ENCODE measurements at regions not wholly inside any gene's neighbourhood (a gene's known extent, or its start where the extent isn't known, plus 50 kb on each side); places are given as distances from the start of the nearest gene placed in this dataset.
A peak's percentile ranks its signal among the peaks of the same experiment; 100 is the strongest.
"Not testable (repeated sequence)": the region's sequence is repeated elsewhere in the genome, so short reads cannot be mapped to it uniquely, and the experiment has no call there.

DNA sequence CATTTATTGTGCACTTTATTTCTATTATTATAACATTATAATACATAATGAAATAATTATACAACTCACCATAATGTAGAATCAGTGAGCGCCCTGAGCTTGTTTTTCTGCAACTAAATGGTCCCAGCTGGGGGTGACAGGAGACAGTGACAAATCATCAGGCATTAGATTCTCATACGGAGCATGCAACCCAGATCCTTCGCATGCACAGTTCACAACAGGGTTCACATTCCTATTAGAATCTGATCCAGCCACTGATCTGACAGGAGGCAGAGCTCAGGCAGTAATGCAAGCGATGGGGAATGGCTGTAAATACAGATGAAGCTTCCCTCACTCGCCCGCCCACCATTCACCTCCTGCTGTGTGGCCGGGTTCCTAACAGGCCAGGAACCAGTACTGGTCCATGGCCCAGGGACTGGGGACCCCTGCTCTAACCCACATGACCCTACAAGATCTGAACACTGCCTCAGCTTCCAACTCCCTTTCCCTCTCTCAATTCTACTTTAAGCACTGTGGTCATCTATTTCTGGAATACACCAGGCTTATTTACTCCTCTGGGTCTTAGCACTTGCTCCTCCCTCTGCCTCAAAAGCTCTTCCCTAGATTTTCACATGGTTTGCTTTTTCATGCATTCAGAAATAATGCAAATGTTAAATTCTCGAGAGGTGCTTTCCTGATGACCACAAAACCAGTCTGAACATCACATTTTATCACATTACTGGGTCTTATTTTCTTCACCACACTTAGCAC, 166.8 kb upstream of the HCCS start:
- DNase-seq (ENCODE audit: insufficient read length, low spot score) (no peak), FAIRE-seq (no peak)

DNA sequence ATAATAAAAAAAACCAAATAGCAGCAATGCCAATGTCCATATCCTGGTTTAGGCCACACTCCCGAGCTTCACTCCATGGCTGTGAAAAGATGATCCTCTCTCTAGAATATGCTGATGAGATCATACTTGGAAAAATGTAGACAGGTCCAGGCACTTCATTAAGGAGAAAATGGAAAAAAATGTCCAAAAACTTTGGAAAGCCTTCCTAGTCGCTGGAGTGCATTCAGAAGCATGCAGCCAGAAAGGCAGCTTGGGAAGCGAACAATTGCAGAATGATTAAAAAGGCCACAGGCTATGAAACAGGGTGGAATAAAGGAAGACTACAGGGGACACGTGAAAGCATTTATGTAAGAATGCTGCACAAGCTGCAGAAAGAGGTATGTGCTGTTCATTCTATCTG, 165.6 kb upstream of the HCCS start:
- no peak for DNase-seq (ENCODE audit: insufficient read length, low spot score)
- FAIRE-seq, result no peak

DNA sequence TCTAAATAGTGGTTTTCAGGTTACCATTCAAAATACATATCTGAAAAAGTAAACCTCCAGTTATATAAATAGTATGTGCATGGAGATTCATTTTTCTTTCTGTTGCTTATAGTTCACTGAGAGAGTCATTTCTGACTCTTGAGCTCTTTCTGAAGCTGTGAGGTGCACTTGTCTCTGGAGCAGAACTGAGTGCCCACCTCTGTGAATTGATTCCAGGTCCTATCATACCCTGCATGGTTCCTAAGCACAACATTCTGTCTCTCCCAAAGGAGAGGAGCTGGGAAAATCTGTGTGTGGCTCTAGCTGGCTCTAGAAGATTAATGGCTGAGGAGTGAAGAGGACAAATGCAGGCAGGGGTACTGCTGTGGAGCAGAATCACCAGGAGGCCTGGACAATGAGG, 161.6 kb upstream of the HCCS start:
- DNase-seq (ENCODE audit: insufficient read length, low spot score), result no peak
- no peak for FAIRE-seq

DNA sequence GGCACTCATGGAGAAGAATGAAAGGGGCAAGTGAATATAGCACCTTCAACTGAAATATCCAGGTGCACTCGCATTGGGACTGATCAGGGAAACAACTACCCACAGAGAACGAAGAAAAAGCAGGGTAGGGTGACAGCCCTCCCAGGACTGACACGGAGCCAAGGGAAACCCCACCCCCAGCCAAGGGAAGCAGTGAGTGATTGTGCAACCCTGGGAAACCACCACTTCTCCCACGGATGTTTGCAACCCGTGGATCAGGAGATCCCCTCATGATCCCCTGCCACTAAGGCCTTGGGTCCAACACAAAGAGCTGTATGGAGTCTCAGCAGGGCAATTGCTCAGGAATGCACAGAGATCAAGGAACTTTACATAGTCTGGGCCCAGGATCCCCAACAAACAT, 158.5 kb upstream of the HCCS start:
- FAIRE-seq (no peak), DNase-seq (ENCODE audit: insufficient read length, low spot score) (no peak)

DNA sequence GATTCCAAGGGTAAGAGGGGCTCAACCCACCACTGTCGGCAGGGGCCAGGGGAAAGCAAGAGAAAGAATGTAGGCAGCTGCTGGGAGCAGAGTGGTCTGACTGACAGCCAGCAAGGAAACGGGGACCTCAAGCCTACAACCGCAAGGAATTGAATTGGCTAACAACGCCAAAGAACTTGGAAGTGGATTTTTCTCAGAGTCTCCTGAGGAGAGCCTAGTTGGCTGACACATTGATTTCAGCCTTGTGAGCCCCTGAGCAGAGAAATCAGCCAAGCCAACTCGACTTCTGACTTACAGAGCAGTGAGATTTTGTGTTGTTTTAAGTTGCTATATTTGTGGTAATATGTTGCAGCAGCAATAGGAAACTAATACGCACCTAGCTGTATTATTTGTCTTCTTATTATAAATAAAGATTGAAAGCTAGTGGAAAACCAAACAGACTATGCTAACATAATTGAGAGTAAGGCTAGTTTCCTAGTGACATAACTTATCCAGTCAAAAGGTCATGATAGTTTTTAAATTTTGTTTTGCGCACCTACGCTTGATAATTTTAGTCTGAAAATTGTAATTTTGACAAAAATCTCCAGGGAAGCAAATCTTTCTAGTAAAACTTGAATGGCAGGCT, 145.8 kb upstream of the HCCS start:
- FAIRE-seq, result no peak
- DNase-seq (ENCODE audit: insufficient read length, low spot score), result no peak

DNA sequence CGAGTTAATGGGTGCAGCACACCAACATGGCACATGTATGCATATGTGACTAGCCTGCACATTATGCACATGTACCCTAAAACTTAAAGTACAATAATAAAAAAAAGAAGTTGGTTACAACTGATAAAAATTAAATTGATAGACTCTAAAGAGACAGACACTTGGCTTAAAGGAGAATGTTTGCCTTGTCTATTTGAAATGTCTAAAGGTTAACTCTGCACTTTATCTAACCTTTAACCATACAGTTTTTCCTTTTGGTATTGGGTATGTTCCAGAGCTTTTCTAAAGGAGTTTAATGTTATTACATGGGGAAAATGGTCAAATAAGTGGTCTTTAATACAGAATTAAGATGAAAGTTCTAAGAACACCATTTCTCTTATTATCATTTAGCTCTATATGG, 145.1 kb upstream of the HCCS start:
- FAIRE-seq, result no peak

DNA sequence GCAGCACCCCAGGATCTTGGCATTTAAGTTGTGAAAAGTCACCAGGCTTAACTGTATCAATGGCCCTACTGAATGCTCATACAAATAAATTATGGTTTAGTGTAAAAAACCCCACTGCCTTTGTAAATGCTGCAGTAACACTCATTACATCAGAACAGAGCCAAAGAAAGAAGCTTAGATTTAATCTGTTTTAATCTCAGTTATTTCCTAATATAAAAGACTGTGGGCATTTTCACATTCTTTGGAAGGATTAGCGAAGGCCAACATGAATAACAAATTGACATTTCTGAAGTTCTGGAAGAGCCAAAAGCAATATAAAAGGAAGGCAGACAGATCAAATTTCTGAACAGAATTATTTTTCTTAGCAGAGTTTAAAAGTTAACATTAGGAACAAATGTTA, 140.0 kb upstream of the HCCS start:
- FAIRE-seq, result no peak
- no peak for DNase-seq (ENCODE audit: insufficient read length, low spot score)

More for the DNA sequence above, 145.1 kb upstream of the HCCS start:
- DNase-seq (ENCODE audit: insufficient read length, low spot score), result no peak

DNA sequence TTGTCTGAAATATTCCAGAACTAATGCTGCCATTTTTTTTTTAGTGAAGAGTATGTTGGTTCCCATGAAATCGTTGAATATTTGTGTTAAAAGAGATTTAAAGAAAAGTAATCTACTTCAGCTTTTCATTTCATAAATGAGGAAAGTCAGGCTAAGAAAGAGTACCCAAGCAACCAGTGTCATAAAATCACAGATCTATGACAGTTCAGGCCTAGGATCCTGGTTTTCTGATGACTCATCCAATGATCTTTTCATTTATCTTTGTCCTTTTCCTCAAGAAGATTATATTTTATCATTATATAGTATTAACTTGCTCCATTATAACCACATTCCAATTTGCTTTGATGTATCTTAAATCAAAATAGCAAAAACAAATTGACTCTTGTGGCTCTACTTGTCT, 139.4 kb upstream of the HCCS start:
- FAIRE-seq (no peak), DNase-seq (ENCODE audit: insufficient read length, low spot score) (no peak)

DNA sequence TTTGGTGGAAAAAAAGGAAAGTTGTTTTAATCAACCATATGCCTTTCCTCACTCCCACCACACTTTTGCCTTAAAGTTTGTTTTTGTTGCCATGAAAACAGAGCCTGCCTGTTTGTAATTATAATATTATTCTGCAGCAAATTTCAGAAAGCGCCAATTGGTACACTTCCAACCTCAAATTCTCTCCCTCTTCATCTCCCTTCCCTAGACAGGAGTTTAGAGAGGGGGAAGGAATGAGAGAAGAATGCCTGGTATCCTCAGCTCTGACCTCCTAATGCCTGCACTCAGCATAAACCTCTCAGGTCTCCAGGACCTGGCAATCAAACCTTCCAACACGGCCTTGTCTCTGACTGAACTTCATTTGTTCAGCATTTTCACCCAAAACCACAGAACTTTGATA, 138.4 kb upstream of the HCCS start:
- no peak for DNase-seq (ENCODE audit: insufficient read length, low spot score)
- FAIRE-seq, result no peak

DNA sequence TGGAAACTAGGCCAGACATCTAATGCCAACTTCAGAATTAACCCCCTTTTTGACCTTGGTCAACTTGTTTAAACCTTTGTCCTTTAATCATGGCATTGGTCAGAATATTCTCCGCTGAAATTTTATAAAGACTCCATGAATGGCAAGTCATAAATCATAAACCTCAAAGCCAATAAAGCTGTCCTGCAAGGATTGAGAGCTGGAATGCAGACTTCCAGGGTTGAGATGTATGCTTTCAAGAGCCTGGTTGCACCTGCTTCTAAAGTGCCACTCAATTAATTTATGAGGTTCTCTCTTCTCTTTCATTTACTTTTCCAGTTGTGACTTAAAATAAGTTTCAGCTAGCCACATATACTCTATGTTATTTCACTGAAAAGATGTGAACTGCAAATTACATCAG, 136.2 kb upstream of the HCCS start:
- DNase-seq (ENCODE audit: insufficient read length, low spot score) (no peak), FAIRE-seq (no peak)

DNA sequence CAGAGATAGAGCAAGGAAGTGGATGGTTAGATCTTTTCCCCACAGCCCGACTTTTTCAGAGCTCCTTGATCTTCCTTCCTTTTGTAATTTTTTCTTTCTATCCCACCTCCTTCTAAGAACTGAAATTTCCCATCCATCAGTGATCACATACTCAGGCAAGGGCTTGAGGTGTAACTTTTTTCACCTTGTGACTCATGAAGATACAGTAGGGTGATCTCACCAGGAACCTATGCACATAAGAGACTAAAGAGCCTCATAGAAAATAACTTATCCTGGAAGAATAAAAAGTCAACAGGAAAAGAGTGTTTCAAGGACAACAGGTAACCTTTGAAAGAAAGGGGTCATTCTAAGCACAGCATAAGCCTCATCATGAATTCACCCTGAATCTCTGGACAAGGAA, 131.2 kb upstream of the HCCS start:
- FAIRE-seq (no peak), DNase-seq (ENCODE audit: insufficient read length, low spot score) (no peak)

DNA sequence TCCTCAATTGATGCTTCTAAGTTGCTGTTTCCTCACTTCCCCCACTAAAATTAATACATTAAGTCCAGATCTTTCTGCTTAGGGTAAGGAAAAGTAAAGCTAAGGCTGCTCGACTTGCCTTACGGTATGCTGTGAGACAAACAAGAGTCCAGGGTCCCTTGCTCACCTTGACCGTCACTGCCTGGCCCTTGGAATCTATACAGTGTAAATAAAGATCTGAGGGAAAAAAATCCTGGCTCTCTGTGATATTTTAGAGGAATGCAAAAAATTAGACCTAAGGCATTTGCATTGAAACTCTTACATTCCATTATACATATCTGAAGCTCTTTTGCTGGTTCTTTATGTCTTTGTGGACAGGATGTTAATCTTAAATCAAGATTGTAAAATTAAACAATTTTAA, 129.6 kb upstream of the HCCS start:
- FAIRE-seq, result no peak
- no peak for DNase-seq (ENCODE audit: insufficient read length, low spot score)

DNA sequence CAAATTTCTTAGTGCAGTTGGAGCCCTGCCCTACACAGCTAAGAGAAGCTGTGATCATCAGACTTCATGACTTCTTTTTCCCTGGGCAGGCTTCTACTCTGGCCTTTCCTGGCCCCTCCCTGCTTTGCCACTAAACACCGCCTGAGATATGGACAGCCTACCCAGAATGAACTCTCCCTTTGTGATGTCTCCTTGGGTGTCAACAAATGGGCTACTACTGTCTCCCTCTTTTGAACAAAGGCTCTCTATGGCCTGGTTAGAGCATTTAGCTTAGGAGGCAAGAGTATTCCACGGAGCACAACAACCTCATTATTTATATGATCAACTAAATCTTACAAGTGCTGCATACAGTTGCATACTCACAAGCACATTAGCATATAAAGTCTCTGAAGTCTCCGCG, 127.6 kb upstream of the HCCS start:
- no peak for DNase-seq (ENCODE audit: insufficient read length, low spot score)
- FAIRE-seq, result no peak

DNA sequence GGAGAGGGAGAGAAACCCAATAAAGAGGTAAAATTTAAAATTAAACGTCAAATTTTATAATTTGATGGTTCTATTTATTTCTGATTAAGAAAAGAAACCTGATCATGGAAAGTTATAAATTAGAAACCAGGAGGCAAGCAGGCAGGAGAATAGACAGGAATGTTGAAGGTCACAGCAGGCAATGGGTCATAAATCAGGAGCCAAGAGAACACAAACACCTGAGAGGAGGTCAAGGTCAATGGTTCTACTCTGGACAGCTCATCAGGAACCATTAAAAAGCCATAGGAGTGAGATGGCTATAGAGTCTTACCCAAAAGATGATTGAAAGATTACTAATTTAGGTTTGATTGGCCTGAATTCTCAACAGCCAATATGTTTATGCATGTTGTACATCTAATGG, 126.9 kb upstream of the HCCS start:
- FAIRE-seq (no peak), DNase-seq (ENCODE audit: insufficient read length, low spot score) (no peak)

DNA sequence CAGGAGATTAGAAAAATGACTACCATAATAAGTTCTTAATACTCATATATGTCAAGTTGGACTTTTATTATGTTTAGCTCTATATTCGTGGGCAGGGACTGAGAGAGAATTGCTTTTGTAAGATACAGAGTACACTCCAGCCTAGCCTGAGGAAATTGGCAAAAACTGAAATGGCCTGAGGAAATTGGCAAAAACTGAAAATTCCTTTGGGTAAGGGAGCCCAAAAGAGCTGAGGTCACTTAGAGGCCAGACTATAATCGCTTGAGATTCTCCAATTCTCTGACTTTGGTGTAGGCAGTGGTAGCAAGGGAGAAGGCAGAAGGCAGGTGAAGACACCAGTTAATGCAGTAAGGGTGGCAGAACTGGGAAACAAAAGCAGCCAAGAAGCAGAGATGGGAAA, 124.5 kb upstream of the HCCS start:
- FAIRE-seq (no peak), DNase-seq (ENCODE audit: insufficient read length, low spot score) (no peak)

DNA sequence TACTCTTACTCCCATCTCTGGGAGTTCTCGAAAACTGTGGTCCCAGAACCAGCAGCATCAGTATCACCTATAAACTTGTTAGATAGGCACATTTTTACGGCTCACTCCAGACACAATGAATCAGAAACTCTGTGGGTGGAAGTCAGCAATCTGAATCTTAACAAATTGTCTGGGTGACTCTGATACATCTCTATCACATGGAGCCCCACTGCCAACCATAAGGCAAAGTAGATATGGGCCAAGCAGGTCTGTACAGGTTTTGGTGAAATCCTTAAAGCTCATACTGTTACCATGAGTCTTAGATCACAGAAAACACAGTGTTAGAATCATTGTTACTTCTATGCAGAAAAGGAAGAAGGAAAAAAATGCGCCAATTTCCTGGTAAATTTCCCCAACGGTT, 122.5 kb upstream of the HCCS start:
- FAIRE-seq (no peak), DNase-seq (ENCODE audit: insufficient read length, low spot score) (no peak)

DNA sequence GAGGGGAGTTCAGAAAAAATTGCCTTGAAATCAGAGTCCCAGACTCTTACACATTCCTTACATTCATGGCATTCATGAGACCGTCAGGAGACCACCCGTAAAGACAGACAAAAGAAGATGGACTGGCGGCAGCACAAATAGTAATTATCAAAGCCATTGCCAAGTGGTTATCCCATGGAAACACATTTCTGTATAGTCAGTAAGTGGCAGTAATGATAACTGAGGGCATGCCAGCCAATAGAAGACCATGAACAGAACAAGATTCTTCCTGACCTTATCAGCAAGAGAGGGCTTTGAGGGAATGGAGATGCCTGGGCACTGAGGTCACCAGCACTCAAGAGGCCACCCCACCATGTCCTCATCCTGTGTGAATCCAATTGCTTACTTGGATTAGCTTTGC, 121.7 kb upstream of the HCCS start:
- DNase-seq (ENCODE audit: insufficient read length, low spot score), result peak; percentile 18
- no peak for FAIRE-seq

DNA sequence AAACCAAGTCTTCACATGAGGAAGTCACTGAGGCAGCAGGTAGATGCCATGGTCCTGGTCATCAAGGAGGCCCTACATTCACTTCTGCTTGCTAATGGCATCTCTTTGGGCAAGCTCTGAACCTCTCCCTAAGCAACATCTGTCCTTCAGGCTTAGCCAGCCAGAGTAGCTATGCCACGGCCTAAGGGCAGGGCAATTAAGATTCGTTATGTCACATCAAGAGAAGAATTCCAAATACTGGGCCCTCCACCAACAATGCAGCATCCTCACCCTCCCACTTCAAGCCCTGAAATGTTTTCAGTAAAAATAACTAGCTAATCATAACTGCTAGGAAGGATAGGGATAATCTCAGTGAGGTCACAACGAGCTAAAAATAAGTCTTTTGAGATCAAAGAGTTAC, 120.7 kb upstream of the HCCS start:
- DNase-seq (ENCODE audit: insufficient read length, low spot score) (no peak), FAIRE-seq (no peak)

DNA sequence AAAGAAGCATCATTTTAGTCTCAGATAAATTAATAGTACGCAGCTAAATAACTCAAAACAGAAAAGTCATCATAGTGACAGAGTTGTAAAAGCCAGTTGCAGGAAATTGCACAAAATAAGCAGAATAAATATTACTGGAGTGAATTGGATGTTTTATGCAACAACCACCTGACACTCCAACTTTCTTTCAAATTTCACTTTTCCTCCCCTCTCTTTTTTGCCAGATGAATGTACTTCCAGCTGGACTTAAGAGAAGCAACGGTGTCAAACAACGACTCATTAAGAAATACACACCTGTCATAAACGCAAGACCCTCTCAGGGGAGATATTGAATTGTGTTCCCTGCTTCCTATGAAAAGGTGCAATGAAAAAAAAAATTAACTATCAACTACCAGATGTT, 120.2 kb upstream of the HCCS start:
- FAIRE-seq (no peak), DNase-seq (ENCODE audit: insufficient read length, low spot score) (no peak)

DNA sequence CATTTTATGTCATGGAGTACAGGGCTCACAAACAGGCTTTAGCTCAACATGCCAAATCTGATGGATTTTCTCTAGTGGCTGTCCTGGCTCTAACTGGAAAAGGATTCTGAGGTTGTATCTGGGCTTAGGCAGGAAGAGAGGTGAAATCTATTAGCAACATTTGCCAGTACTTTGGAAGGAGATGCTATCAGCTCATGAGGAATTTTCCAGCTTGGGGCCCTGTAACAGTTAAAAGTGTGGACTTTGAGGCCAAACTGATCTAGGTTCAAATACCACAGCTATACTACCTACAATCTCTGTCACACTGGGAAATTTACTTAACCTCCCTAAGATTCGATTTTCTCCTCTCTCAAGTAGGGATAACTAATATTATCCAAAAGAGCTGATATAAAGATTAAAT, 119.0 kb upstream of the HCCS start:
- FAIRE-seq, result no peak
- DNase-seq (ENCODE audit: insufficient read length, low spot score), result no peak

DNA sequence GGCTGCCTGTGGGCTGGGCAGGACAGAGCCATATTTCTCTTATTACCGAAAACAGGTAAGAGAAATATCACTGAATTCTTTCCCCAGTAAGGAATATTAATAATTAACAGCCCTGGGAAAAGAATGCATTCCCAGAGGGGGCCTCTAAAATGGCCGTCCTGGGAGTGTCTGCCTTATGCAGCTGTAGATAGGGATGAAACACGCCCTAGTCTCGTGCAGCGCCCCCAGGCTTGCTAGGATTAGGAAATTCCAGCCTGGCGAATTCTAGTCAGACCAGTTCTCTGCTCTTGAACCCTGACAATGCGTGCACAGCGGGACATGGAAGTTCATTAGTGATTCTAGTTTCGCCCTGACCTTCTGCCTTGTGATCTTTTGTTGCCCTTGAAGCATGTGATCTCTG, 104.1 kb upstream of the HCCS start:
- FAIRE-seq; DNase-seq (ENCODE audit: insufficient read length, low spot score): not testable (repeated sequence)

DNA sequence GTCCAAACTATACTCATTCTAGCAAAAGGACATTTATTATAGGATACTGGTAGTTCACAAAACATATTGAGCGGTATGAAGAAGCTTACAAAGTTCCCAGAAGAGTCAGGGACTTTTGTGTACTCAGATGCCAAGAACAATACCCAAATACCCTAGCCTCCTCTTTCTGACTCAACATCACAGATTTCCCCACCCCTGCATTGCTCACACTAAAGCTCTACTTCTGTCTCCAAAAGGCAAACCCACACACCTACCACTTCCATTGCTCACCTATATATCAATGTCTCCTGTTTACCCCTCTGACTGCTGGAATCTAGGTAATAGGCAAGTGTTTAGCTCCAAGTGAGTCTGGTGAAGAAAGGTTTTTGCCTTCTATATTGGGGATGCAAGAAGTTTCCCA, 100.7 kb upstream of the HCCS start:
- no peak for FAIRE-seq

DNA sequence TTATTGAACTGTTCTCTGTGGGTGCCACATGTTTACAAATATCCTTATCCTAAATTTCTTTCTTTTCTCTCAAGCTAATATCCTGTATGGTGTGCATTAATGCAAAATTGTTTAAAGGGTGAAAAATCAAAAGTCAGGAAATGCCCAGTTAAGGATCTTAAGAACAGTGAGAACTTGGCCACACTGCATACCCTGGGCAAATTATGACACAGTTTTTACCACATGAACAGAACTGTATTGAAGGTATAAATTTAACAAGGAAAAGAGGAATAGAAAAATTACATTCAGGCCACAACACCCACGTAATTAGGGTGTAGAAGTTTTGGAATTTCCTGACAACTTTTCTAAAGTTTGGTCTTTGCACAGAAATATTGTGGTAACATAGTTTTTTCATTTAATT, 94.4 kb upstream of the HCCS start:
- FAIRE-seq (no peak), DNase-seq (ENCODE audit: insufficient read length, low spot score) (no peak)

More for the DNA sequence above, 100.7 kb upstream of the HCCS start:
- DNase-seq (ENCODE audit: insufficient read length, low spot score), result no peak

Data from HTR-8/SVneo (cell line).